AG04450 (cell line): ENCODE measurements at regions not wholly inside any gene's neighbourhood (a gene's known extent, or its start where the extent isn't known, plus 50 kb on each side); places are given as distances from the start of the nearest gene placed in this dataset.

Experiments
- CTCF ChIA-PET: fragments of 300-600, 350-600 bp; formaldehyde crosslinking; extraction: SDS; loops from one replicate; lab custom pipeline; 2022; ENCODE audit warnings: antibody characterized with exemption, inconsistent platforms; lab: Charles Lee
- POLR2A ChIA-PET: fragments of 350-600 bp; formaldehyde crosslinking; extraction: SDS; loops from one replicate; lab custom pipeline; 2021; ENCODE audit warnings: antibody characterized with exemption, inconsistent platforms; lab: Yijun Ruan, JAX
- DNase-seq: peaks from one replicate; pipeline ENCODE4 v3.0.0-alpha.2; 2011; ENCODE audit warnings: low read depth, low spot score
- H3K27ac ChIP-seq: one replicate; pipeline ENCODE4 v1.5.1; 2012; ENCODE audit warnings: low read depth, low read length, control low read depth
- H3K27me3 ChIP-seq: one replicate; pipeline ENCODE4 v1.6.0; 2012; ENCODE audit warnings: low read length; ENCODE audit not compliant: control insufficient read depth, insufficient read depth
- H3K4me3 ChIP-seq: 2 replicates; pipeline ENCODE4 v1.5.1; 2011; ENCODE audit warnings: mild to moderate bottlenecking, low read depth, low read length, control low read depth
- H3K9me3 ChIP-seq: 2 replicates; pipeline ENCODE4 v1.5.1; 2012; ENCODE audit warnings: low read length; ENCODE audit not compliant: control insufficient read depth, insufficient read depth
- TF ChIP-seq, protein P1 (sequence below): IDR thresholded peaks from 2 replicates; pipeline ENCODE4 v1.5.1; 2011; ENCODE audit warnings: low read depth, low read length, control low read depth, inconsistent platforms

DNA sequence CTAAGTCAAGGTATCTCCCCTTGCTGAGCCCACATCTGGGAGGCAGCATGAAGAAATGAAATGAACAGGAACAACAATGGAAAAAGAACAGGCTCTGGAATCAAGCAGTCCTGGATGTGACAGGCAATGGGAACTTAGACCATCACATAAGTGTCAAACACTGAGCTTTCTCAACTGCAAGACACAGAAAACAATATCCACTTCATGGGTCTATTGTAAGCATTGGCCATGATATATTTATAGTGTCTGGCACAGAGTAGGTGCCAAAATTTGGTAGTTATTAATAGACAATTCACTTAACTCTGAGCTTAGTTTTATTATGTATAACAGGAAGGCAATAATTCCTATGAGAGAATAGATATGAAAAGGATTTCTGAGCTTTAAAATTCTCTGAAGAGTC, 64.1 kb upstream of the ATP1B1 start:
- Histone ChIP-seq H3K27ac (no peak overlapping the region), H3K9me3 (no peaks in the 10 kb centered on the region), H3K4me3 (no peak overlapping the region), H3K27me3 (no peaks in the 10 kb centered on the region)
- POLR2A ChIA-PET = no interaction called here
- TF ChIP-seq, protein P1, sequence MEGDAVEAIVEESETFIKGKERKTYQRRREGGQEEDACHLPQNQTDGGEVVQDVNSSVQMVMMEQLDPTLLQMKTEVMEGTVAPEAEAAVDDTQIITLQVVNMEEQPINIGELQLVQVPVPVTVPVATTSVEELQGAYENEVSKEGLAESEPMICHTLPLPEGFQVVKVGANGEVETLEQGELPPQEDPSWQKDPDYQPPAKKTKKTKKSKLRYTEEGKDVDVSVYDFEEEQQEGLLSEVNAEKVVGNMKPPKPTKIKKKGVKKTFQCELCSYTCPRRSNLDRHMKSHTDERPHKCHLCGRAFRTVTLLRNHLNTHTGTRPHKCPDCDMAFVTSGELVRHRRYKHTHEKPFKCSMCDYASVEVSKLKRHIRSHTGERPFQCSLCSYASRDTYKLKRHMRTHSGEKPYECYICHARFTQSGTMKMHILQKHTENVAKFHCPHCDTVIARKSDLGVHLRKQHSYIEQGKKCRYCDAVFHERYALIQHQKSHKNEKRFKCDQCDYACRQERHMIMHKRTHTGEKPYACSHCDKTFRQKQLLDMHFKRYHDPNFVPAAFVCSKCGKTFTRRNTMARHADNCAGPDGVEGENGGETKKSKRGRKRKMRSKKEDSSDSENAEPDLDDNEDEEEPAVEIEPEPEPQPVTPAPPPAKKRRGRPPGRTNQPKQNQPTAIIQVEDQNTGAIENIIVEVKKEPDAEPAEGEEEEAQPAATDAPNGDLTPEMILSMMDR = no peak
- CTCF ChIA-PET = no interaction called here
- DNase-seq = no peak

DNA sequence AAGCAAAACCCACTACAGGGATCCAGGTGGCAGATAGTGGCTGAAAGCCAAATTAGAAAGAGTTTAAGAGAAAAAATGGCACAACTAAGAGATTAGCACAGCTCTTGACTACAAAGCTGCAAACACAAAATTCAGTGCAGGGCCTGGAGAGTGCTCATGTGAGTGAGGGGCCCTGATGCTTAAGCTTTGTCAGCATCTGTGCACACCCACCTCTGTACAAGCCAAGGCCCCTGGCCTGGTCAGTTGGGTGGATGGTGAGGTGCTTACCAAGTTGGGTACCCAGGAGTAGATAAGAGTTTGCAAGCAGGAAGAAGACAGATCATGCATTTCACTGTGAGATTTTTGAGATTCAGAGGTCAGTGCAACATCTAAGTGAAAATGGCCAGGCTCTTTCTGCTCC, 62.7 kb upstream of the ATP1B1 start:
- ChIA-PET POLR2A (no interaction called here), CTCF (no interaction called here)
- H3K27ac ChIP-seq = no peak overlapping the region
- no peaks in the 10 kb centered on the region for H3K9me3 ChIP-seq
- no peak for DNase-seq
- no peak overlapping the region for H3K4me3 ChIP-seq
- TF ChIP-seq, protein P1 = no peak
- no peaks in the 10 kb centered on the region for H3K27me3 ChIP-seq

DNA sequence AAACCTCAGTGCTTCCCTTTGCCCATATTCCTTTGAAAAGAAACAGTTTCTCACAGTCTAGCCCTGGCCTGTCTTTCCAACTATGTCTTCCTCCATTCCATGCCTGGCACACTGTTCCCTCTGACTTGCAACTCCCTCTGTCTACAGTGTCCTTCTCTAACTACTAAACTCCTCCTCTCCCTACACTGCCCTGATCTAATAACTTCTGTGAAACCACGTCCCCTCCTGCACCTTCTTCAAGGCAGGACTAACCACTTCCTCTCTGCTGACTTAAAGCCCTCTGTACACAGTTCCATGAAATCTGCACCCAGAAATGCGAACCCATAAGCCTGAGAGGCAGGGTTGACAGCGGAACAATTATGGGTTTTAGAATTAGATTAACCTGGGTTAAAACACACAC, 62.2 kb upstream of the ATP1B1 start:
- Histone ChIP-seq H3K9me3 (no peaks in the 10 kb centered on the region), H3K27ac (no peak overlapping the region), H3K27me3 (no peaks in the 10 kb centered on the region), H3K4me3 (no peak overlapping the region)
- TF ChIP-seq, protein P1 = no peak
- no peak for DNase-seq
- CTCF ChIA-PET = no interaction called here
- POLR2A ChIA-PET = no interaction called here

DNA sequence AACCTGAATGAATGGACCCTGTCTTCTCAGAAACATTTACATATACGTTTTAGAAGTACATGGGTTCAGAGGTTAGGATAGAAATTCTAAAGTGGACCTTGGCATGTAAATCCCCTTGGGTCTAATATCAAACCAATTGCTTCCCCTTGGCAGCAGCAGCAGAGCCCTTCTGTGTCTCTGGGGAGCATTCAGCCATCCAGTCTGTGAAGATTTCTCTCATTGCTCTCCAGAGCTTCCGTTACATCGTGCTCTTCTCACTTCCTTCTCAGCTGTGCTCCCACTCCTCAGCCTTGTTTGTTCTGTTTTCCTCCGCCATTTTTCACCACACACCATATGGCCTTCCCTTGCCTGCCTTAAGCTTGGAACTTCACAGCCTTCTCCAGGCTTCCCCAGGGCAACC, 61.5 kb upstream of the ATP1B1 start:
- ChIA-PET POLR2A (no interaction called here), CTCF (no interaction called here)
- H3K27me3 ChIP-seq = no peaks in the 10 kb centered on the region
- no peak for DNase-seq
- H3K9me3 ChIP-seq = no peaks in the 10 kb centered on the region
- no peak overlapping the region for H3K4me3 ChIP-seq
- TF ChIP-seq, protein P1 = no peak
- H3K27ac ChIP-seq = no peak overlapping the region

DNA sequence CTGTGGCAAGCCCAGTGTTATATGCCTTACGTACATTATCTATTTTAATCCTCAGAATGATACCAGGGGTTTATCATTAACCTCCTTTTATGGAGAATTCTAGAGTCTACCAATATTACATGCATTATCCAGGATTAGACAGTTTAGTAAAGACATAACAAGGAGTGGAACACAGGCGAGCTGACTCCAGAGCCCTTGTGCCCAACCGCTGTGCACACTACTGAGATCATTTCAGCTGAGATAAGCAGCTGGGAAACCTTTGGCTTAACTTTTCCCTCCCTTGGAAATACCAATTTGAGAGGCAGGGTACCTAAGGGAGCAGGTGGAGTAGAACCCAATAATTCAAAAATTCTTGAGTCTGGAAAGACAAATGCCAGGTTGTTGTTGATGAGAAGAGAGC, 59.8 kb upstream of the ATP1B1 start:
- ChIA-PET POLR2A (no interaction called here), CTCF (no interaction called here)
- DNase-seq = no peak
- no peak overlapping the region for H3K4me3 ChIP-seq
- no peak overlapping the region for H3K27ac ChIP-seq
- no peaks in the 10 kb centered on the region for H3K9me3 ChIP-seq
- H3K27me3 ChIP-seq = no peaks in the 10 kb centered on the region
- TF ChIP-seq, protein P1 = no peak
